Endometrium (tissue), 2 donors: ENCODE measurements at regions not wholly inside any gene's neighbourhood (a gene's known extent, or its start where the extent isn't known, plus 50 kb on each side); places are given as distances from the start of the nearest gene placed in this dataset.

ENCODE experiments used
- FAIRE-seq: peaks from 2 replicates; lab custom pipeline; 2012; peaks lifted over from hg19 to GRCh38; lab: Jason Lieb, UNC
- donor health status: control.
- donor health status: control.

DNA sequence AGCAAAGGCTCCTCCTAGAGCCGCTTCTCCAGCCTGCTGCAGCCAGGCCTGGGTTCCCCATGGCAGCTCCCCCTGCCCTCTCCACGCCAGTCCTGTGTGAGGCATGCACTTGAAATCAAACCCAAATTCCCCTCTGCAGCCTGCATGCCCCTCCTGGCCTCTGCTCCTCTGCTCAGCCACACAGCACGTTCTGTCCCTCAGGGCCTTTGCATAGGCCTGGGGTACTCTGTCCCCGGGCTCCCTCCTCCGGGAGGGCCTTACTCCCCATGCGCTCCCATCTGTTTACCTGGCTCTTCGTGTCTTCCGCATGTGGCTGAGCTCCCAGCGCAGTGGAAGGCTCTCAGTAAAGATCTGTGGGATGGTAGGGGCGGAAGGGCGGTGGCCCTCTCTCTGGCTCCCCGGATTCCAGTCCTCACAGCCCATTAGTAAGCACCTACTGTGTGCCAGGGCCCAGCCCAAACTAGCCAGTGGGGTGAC is 203.5 kb upstream of the IER5L start:
- FAIRE-seq, result no peak

DNA sequence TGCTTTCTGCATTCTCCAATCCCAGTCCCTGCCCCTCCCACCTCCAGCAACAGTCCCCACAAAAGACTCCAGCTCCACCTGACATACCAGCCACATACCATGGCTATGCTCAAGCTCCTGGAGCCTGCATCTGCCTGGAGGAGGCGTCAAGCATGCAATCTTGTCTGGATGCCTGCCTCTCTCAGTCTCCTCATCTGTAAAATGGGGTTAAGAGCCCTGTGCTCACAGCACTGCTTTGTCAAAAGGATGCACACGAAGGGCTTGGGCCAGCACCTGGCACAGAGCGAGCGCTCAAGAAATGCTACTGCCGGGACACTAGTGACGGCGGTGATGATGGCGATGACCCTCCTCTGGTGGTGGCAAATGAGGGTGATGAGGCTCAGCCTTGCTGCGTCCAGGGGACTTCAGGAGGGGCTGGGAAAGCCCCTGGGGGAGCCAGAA is 202.9 kb upstream of the IER5L start:
- FAIRE-seq, result no peak

DNA sequence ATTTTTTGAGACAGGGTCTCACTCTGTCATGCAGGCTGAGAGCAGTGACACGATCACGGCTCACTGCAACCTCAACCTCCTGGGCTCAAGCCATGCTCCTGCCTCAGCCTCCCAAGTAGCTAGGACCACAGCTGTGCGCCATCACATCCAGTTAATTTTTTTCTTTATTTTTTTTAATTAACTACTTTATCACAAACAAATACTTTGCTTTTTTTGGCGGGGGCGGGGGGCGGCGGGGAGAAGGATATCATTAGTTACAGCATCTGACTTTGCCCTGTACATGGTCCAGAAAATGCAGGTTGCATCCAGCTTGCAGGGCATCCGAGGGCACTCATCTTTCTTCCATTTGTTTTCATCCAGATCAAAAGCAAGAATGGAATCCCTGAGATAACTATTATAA is 201.8 kb upstream of the IER5L start:
- no peak for FAIRE-seq

DNA sequence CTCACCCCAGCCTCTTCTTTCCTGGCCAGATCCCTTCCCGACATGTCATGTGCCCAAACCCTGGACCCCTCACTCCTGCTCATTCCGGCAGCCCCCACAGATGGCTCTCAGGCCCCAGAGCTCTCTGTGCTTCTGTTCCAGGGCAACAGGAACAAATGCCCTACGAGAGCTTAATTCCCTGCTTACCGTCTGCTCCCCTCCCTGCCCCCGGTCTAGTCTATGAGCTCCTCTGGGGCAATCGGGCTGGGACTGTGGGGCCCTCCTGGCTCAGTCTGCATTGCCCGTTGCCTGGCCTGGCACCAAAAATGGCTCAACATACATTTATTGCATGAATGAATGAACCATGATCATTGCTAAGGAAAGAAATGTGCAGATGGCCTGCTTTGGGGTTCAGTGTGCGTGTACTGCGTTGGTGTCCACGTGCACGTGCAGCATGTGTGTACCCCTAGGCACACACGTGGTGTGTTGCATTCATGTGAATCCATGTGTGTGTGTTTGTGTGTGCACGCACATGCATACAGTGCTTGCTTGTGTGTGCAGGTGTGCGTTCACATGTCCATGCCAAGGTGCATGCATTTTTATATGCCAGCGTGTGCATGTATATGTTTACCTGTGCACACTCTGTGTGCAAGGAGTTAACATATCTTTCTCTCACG is 201.2 kb upstream of the IER5L start:
- no peak for FAIRE-seq

DNA sequence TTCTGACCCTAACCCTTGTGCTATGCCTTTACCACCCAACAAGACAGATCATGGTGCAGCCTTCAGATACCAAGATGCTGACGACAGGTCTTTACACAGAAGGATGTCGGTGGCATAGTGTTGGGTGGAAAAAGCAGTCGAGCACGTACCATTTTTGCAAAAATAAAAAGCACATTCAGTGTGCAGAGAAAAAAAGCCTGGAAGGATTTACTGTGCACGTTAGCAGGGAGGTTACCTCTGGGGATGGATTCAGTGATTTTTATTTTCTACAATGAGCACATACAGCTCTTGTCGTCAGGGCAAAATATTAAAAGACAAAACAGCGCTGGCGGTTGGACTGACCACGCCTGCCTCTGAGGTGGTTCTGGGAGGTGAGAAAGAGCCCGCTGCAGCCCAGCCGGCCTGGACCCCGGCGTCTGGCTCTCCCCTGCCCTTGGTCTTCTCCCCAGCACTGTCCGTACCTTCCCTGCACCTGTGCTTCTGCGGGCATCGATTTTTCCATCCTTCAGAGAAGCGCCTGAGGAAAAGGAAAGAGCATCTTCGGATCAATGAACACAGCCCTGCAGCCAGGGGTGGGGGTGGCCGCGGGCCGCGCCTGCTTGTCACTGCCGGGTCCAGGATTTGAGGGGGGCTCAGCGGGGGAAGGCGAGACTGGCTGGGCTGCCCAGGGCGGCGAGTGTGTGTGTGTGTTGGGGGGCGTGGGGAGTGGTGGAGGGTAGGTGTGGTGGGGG is 200.0 kb upstream of the IER5L start:
- FAIRE-seq, result no peak

DNA sequence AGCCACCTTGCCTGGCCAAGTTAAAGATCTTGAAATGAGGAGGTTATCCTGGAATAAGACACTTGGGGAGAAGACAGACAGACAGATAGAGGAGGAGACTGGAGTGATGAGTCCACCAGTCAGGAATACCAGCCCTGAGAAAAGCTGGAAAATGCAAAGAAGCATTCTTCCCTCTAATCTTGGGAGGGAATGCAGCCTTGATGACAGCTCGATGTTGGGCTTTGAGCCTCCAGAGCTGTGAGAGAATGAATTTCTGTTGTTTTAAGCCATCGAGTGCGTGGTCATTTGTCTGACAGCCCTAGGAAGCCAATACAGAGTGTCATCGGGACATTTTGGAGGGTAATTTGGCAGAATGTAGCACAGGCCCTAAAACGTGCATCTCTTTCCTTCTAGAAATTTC is 199.1 kb upstream of the IER5L start:
- no peak for FAIRE-seq

DNA sequence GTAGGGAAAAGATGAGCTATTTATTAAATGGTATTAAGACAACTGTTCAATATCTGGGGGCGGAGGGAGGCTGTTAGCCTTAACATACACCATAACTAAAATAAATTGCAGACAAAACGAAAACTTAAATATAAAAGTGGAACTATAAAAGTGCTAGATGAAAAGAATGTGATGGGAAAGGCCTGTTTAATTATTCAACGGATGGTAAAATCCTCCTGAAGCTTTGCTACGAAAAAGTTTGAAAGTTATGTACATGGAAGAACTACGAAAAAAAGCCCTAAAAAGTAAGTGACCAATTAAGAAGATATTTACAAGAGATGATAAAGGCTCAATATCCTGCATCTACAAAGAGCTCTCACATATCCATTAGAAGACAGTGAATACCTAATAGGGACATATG is 197.8 kb upstream of the IER5L start:
- FAIRE-seq, result no peak

DNA sequence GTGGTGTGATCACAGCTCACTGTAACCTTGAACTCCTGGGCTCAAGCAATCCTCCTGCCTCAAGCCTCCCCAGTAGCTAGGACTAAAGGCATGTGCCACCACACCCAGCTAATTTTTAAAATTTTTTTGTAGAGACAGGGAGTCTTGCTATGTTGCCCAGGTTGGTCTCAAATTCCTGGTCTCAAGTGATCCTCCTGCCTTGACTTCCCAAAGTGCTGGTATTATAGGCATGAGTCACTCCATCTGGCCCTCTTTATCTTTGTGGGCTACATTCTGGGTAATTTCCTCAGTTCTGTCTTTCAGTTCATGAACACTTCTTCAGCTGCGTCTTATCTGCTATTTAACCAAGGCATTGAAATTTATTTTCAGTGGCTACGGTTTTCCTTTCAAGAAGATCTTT is 196.6 kb upstream of the IER5L start:
- FAIRE-seq, result no peak

DNA sequence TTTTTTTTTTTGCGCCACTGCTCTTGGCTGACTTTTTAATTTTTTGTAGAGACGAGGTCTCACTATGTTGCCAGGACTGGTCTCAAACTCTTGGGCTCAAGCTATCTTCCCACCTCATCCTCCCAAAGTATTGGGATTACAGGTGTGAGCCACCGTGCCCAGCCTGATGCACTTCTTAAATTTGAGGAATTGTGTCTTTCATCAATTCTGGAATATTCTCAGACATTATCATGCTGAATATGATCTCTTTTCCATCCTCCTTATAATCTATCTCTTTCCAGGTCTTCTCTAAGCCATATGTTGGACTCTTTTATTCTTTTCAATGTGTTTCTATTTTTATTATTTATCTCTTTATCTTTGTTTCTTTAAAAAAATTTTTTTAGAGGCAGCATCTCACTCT is 196.2 kb upstream of the IER5L start:
- no peak for FAIRE-seq

DNA sequence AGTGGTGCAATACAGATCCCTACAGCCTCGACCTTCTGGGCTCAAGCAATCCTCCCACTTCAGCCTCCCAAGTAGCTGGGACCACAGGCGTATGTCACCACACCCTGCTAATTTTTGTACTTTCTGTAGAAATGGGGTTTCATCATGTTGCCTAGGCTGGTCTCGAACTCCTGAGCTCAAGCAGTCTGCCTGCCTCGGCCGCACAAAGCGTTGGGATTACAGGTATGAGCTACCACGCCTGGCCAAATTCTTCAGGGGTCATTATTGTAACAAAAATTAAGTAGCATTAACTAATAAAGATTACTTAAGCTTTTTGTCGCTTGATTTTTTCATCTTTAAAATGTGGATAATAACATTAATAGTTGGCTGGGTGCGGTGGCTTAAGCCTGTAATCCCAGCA is 195.3 kb upstream of the IER5L start:
- no peak for FAIRE-seq

DNA sequence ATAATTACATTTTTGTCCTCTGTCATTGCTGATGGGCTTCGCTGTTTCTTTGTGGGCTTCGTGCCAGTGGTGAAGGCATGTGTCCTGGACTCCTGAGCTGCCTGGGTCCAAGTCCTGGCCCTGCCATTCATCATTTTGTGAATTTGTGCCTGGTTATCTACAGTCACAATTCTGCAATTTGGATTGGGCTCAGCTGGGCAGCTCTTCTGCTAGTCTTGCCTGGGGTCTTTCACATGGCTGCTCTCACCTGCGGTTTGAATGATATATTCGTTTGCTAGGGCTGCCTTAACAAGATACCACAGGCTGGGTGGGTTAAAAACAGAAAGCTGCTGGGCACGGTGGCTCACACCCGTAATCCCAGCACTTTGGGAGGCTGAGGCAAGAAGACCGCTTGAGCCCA is 192.7 kb upstream of the IER5L start:
- FAIRE-seq, result no peak

DNA sequence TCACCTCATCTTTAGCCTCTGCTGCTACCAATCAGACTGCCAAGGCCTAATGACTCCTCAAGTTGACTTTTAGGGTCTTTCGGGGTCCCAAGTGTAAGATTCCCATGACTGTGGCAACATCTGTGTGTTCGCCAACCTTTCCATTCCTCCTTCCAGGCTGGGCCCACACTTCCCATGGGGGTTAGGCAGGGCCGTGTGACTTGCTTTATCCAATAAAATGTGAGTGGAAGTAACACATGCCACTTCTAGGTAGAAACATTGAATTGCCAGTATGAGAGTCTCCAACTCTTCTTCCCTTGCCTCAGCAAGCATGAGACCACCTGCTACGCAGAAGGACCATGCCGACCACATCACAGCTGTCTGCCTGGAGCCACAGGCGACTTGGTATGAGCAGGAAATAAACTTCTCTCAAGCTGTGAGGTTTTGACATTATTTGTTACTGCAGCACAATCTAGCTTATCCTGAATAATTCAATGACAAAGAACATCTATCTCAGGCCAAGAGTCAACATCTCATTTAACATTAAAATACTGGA is 190.4 kb upstream of the IER5L start:
- FAIRE-seq, result no peak

DNA sequence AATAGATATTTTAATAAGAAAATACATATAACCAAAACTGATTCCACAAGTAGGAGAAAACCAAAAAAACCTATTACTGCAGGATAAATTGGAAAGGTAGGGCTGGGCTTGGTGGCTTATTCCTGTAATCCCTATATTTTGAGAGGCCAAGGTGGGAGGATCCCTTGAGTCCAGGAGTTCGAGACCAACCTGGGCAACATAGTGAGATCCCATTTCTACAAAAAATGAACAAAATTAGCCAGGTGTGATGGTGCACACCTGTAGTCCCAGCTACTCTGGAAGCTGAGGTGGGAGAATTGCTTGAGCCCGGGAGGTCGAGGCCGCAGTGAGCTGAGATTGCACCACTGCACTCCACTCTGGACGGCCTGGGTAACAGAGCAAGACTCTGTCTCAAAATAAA is 189.2 kb upstream of the IER5L start:
- no peak for FAIRE-seq

DNA sequence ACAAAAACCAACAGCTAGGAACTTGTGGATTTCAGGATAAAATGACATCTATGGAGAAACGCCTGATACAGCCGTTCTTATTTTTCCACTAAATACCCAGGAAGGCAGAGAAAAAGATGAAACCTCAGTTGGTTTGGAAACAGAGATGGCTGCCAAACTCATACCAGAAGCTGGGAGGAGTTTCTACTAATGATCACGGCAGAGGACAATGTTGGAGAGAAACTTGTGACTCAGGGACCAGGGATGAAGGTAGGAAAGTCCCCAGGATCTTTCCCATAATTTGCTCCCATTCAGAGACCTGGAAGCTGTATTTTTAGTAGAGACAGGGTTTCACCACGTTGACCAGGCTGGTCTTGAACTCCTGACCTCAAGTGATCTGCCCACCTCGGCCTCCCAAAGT is 187.1 kb upstream of the IER5L start:
- FAIRE-seq, result no peak

DNA sequence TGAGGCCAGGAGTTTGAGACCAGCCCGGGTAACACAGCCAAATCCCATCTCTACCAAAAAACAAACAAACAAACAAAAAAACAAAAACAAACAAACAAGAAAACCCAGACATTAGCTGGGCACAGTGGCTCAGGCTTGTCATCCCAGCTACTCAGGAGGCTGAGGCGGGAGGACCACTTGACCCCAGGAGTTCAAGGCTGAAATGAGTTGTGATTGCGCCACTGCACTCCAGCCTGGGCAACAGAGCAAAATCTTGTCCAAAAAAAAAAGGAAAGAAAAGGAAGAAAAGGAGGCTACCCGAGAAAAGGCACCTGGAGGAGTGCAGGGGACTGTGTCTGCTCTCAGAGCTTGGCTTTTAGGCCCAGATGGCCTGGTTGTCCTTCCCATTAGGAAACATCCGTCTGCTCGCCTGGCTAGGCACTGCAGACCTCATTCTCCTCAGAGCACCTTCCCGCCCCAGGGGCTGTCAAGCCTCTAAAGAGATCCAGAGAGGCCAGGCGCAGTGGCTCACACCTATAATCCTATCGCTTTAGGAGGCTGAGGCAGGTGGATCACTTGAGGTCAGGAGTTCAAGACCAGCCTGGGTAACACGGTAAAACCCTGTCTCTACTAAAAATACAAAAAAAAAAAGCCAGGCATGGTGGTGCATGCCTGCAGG is 185.3 kb upstream of the IER5L start:
- FAIRE-seq, result no peak

DNA sequence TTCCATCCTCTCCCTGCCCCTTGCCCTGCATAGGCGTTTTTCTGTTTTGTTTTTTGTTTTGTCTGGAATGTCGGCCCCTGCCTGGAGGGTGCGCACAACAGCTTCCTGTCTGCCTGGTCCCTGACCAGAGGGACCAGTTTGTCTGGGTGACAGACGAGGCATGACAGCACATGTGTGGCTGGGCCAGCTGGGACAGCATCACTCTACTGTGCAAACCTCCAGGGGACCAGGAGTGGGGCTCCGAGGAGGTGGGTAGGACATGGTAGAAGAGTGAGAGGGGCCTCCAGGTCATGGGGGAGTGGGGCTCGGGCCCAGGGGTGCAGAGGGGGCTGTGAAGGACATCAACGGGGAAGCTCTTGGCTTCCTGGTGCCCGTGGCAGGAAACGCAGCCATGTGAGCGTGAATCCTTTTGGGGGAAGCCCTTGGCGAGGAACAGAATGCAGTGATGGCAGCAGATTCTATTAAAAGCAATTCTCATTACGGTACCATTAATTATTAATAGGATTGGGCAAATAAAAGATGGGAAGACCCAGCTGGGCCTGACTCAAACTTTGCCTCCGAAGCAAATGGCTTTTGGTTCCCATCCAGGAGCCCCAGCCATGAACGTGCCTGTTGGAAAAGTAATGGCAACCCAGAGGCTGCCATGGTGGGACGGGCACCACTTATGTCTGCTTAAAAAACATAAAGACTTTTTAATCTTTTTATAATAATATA is 184.4 kb upstream of the IER5L start:
- FAIRE-seq, result no peak

DNA sequence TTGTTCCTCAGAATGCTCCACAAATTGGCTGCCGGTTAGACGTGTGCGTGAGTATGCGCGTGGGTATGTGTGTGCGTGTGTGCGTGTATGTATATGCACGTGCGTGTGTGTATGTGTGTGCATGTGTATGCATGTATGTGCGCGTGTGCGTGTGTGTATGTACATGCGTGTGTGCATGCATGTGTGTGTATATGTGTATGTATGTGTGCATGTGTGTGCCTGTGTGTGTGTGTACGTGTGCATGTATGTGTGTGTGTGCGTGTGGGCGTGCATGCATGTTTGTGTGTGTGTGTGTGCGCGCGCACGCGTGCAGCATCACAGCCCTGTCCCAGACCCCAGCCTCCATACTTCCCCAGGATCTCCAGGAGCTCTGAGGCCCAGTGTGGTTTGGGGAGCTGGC is 183.1 kb upstream of the IER5L start:
- FAIRE-seq, result no peak

DNA sequence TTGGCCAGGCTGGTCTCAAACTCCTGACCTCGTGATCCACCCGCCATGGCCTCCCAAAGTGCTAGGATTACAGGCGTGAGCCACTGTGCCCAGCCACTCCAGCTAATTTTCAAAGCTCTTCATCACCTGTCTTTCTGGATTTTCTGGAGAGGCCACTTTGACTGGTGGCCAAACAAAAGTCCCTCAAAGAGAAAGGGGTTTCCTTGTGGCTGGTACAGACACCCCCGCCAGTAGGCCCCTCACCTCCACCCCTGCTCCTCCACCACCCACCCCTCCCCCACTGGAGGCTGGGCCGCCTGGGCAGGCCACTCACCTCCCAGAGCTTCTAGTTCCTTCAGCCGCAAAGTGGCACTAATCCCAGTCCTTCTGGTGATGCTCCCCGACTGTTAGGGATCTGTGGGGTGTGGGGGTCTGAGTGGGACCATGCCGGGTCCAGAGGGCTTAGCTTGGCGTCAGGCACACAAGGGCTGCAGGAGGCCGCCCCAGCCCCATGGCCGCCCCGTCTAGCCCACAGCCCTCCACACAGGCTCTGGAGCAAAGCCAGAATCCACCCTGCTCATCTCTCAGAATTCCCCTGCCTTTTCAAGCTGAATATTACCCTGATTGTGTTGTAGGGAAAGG is 182.0 kb upstream of the IER5L start:
- FAIRE-seq, result no peak

DNA sequence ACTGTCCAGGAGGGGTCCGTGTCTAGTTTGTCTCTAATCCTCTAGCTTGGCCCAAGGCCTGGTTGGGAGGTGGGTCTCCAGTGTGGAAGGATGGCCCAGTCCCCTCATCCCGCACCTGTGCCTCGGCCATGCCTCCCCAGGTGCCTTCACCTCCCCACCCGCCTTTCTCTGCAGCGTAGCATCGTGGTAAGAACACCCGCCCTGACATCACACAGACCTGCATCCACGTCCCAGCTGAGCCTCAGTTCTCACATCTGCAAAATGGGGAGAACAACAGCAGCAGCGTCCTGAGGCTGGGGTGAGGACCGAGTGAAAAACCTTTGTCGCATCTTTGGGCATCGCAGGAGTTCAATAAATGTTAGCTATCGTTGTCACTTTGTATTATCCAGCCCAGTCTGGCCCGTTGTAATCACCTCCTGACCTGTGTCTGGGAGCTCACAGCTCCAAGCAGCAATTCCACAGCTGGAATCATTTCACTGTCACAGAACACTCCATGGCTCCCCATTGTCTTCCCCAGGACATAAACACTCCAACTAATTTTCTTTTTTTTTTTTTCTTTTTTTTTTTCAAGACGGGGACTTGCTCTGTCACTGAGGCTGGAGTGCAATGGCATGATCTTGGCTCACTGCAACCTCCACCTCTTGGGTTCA is 181.2 kb upstream of the IER5L start:
- FAIRE-seq, result no peak

DNA sequence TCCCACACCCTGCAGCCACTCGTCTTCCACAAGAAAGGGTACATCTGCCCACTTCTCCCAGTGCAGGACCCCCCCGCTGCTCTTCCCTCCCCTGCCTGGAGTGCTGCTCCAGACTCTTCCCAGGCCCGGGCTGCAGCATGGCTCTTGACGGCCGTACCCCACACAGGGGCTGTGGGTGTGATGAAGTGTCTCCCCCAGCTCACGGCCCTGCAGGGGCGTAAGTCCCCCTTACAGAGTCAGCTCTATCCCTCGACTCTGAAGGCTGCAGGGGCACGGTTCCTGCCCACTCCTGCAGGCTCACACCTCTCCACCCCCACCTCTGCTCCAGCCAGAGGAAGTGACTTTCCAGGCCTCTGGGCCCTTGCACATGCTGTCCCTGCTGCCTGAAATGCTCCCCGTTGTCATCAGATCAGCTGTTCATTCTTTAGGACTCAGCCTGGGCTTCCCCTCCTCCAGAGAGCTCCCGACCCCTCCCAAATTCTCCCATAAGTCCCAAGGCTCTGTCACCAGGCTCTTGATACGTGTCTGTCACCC is 180.6 kb upstream of the IER5L start:
- no peak for FAIRE-seq

DNA sequence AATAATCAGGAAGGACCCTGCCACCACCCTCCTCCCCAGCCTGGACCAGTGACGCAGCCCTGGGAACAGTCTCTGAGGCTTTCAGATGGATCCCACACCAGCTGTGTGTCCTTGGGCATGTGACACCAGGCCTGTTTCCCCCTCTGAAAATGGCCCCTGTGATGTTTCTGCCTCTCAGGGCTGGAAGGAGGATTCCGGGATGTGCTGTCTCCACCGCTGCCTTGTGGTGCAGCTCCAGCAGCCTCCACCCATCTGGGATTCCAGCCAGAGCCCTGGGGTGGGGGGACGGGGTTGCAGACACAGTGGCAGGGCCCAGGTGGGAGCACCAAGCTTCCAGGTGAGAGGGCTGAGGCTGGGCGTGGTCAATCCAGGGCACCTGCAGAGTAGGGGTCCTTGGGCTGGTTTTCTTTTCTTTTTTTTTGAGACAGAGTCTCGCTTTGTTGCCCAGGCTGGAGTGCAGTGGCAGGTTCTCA is 179.7 kb upstream of the IER5L start:
- no peak for FAIRE-seq
